ENCODE measurements at regions not wholly inside any gene's neighbourhood (a gene's known extent, or its start where the extent isn't known, plus 50 kb on each side); places are given as distances from the start of the nearest gene placed in this dataset.
"Not testable (repeated sequence)": the region's sequence is repeated elsewhere in the genome, so short reads cannot be mapped to it uniquely, and the experiment has no call there.

DNA sequence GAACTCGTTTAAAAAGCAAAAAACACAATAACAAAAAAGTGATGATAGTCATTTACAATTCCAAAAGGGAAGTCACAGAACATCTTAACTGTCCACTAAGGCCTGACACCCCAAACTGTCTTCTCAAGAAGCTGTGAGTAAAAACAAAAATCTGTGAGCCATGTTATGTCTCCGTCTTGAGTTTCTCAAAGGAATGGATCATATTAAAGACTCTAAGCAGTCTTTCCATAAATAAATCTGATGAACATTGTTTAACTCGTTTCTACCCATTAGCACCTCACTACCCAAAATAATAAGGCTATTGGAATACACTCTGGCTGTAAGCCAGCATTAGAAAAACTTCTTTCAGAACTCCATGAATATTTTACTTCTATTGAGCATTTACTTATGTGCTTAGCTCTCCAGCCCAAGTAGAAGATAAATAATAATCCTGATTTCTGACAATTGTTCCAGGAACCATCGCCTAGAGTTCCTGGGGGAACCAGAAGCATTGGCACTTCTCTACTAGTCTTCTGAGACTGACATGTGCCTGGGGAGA is 396.0 kb downstream of the STK39 start:
- TF ChIP-seq, protein P1, sequence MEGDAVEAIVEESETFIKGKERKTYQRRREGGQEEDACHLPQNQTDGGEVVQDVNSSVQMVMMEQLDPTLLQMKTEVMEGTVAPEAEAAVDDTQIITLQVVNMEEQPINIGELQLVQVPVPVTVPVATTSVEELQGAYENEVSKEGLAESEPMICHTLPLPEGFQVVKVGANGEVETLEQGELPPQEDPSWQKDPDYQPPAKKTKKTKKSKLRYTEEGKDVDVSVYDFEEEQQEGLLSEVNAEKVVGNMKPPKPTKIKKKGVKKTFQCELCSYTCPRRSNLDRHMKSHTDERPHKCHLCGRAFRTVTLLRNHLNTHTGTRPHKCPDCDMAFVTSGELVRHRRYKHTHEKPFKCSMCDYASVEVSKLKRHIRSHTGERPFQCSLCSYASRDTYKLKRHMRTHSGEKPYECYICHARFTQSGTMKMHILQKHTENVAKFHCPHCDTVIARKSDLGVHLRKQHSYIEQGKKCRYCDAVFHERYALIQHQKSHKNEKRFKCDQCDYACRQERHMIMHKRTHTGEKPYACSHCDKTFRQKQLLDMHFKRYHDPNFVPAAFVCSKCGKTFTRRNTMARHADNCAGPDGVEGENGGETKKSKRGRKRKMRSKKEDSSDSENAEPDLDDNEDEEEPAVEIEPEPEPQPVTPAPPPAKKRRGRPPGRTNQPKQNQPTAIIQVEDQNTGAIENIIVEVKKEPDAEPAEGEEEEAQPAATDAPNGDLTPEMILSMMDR (IDR thresholded peaks at IDR 0.05; ENCODE audit: insufficient read depth, low read depth, low read length, missing control alignments), result no peak
- no peak overlapping the region for H3K4me3 ChIP-seq (ENCODE audit: low read depth, low read length)
- no peak for DNase-seq (ENCODE audit: low read depth)

DNA sequence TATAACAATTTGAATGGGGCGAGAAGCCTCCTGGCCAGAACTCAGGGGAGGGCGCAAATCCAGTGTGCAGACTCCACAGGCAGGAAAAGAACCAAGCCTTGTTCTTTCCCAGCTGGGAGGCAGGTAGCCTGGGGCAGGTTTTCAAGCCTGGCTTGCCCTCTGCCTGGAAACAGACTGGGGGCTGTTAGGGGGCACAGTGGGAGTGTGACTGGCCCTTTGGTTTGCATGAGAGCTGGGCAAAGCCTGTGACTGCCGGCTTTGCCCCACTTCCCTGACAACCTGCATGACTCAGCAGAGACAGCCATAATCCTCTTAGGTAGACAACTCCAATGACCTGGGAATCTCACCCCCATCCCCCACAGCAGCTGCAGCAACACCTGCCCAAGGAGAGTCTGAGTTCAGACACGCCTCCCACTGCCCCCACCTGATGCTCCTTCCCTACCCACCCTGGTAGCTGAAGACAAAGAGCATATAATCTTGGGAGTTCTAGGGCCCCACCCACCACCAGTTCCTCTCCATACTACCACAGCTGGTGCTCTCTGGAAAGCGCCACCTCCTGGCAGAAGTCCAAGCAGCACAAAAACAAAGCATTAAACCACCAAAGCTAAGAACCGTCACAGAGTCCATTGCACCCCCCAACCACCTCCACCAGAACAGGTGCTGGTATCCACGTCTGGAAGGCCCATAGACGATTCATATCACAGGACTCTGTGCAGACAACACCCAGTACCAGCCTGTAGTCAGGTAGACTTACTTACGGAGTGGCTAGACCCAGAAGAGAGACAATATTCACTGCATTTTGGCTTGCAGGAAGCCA is 402.5 kb downstream of the STK39 start:
- DNase-seq (ENCODE audit: low read depth), result peak; percentile 26
- TF ChIP-seq, protein P1 (IDR thresholded peaks at IDR 0.05; ENCODE audit: insufficient read depth, low read depth, low read length, missing control alignments), result peak; percentile 34
- H3K4me3 ChIP-seq (ENCODE audit: low read depth, low read length), result no peak overlapping the region

DNA sequence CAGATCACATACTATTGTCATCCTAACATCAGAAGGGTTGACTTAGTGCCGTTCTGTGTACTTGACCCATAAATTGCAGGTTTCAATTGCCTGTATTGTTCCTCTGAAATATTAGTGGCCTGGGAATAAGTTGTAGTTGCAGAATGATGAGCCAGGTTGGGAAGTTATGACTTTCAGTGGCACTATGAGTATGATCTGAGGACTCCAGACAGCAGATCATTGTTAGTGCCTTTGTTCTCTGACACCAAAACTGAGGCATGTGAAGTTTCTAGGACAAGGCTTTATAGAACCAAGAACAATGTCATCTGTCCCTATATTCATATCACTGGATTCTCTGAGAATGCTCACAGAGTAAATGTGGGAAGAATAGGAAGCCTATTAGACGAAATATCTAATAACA is 403.7 kb downstream of the STK39 start:
- DNase-seq (ENCODE audit: low read depth), result no peak
- no peak overlapping the region for H3K4me3 ChIP-seq (ENCODE audit: low read depth, low read length)
- TF ChIP-seq, protein P1 (IDR thresholded peaks at IDR 0.05; ENCODE audit: insufficient read depth, low read depth, low read length, missing control alignments), result no peak

DNA sequence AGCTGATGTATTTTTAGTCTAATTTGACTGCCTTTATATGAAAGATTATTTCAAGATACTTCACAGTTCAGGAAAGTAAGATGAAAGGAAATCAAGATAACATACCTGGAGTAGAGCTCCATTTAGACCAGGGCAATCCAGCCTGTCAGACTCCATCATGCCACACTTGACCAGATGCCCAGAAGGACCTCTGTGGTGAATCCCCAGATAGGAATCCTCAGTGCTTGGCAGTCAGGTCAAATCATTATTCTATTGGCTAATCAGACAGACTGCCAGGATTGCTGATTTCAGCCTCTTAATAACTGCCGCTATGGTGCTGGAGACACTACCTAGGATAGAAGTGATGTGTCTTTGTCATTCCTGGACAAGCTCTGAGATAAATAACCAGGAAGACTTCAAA is 404.2 kb downstream of the STK39 start:
- TF ChIP-seq, protein P1 (IDR thresholded peaks at IDR 0.05; ENCODE audit: insufficient read depth, low read depth, low read length, missing control alignments), result no peak
- no peak overlapping the region for H3K4me3 ChIP-seq (ENCODE audit: low read depth, low read length)
- no peak for DNase-seq (ENCODE audit: low read depth)

DNA sequence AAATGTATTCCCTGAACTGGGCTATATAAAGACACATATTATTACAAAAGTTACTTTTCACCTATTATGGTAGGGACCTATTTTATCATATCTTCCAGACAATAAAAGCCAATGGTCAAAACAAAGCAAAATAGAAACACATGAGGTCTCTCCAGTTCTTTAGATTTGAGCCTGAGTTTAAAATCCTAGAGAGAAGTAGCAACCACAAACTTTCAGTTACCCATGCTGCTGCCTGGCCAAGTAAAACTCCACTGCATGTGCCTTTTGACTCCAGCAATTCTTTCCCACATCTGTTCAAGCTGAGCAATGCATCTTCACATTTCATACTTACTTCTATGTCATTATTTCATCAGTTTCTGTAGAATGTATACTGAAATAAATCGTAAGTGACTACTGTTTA is 405.3 kb downstream of the STK39 start:
- TF ChIP-seq, protein P1 (IDR thresholded peaks at IDR 0.05; ENCODE audit: insufficient read depth, low read depth, low read length, missing control alignments), result no peak
- H3K4me3 ChIP-seq (ENCODE audit: low read depth, low read length), result no peak overlapping the region
- DNase-seq (ENCODE audit: low read depth), result no peak

DNA sequence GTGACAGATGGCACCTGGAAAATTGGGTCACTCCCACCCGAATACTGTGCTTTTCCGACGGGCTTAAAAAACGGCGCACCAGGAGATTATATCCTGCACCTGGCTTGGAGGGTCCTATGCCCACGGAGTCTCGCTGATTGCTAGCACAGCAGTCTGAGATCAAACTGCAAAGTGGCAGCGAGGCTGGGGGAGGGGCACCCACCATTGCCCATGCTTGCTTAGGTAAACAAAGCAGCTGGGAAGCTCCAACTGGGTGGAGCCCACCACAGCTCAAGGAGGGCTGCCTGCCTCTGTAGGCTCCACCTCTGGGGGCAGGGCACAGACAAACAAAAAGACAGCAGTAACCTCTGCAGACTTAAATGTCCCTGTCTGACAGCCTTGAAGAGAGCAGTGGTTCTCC is 412.1 kb downstream of the STK39 start:
- not testable (repeated sequence) for H3K4me3 ChIP-seq (ENCODE audit: low read depth, low read length); DNase-seq (ENCODE audit: low read depth)

DNA sequence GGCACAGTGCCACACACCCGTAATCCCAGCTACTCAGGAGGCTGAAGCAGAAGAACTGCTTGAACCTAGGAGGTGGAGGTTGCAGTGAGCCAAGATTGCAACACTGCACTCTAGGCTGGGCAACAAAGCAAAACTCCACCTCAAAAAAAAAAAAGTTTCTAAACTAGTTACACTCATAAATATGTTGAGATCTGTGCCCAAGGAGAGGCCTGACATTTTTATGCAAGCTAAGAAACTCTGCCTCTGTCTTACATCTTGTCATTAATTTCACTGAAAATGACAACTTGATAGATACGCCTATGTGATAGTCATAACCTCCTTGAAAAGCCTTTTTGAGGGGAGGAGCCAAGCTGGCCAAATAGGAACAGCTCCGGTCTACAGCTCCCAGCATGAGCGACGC is 412.7 kb downstream of the STK39 start:
- TF ChIP-seq, protein P1 (IDR thresholded peaks at IDR 0.05; ENCODE audit: insufficient read depth, low read depth, low read length, missing control alignments), result no peak
- DNase-seq (ENCODE audit: low read depth), result no peak
- H3K4me3 ChIP-seq (ENCODE audit: low read depth, low read length), result no peak overlapping the region
